ENCODE measurements at regions not wholly inside any gene's neighbourhood (a gene's known extent, or its start where the extent isn't known, plus 50 kb on each side); places are given as distances from the start of the nearest gene placed in this dataset.

DNA sequence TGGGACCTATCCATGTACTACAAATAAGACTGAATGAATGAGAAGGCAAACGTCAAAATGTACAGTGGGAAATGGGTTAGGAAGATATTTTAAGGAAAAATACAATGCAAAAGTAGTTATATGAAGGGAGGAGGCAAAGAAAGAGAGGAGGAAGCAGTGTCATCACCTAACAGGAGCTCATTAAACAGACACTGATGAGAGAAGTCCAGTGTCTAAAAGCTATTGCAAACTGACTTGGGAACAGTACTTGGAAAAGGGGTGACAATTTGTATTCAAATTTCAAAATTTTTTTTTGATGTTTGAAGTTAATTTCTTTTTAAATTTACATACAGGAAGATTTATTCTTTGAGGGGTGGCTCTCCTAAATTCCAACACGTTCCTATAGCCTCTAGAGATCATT lies 143.5 kb upstream of the NOX3 start:
- no peak for DNase-seq (ENCODE audit: low read depth in 2 of 2)

DNA sequence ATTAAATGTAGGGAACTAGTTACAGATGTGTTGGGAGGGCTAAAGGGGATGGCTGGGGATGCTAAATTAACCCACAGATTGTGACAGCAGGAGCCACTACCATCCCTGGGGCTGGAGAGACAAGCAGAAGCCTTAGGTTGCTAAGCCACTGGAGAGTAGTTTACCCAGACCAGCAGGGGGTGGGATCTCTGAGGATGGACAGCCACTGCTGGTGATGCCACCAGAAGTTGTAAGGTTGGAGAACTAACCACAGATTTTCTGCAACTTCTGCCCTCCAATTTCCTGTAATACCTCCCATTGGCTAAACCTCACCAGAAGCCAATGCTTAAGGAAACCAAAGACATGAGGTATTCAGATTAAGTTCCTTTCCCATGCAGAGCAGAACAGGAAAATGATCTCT lies 139.6 kb upstream of the NOX3 start:
- no peak for DNase-seq (ENCODE audit: low read depth in 2 of 2)

DNA sequence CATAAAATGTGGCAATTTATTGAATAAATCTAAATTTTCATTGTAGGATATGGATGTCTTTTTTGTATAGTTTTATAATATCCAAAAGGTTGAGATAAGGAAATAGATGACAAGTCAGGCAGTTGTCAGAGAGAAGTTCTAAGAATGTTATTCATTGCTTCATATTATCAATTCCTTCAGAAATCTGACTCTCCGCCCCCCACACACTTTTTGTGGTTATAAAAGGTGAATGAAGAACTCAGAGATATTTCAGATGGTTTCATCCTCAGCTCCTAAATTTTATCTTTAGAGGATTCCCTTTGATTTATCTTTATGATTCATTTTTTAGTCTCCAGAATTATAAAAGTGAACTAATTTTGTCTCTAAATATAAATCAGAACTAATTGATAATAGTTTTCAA lies 136.1 kb upstream of the NOX3 start:
- no peak for DNase-seq (ENCODE audit: low read depth in 2 of 2)

DNA sequence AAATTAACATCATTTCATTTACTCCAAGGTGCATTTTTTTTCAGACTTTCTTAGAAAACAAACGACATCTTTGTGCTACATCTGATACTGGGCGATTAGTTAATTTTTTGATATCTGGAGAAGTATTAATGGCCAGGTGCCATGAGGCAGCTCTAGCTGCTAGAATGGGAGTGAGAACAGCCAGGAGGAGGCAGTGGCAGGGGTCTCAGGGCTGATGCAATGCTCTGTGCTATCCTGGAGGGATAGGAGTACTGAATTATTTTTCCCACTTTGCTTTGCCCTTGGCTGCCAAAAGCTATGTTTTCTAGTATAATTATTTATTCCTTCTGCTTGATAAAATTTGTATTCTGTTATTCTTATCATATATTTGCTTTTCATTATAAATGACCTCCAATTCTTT lies 133.6 kb upstream of the NOX3 start:
- no peak for DNase-seq (ENCODE audit: low read depth in 2 of 2)

DNA sequence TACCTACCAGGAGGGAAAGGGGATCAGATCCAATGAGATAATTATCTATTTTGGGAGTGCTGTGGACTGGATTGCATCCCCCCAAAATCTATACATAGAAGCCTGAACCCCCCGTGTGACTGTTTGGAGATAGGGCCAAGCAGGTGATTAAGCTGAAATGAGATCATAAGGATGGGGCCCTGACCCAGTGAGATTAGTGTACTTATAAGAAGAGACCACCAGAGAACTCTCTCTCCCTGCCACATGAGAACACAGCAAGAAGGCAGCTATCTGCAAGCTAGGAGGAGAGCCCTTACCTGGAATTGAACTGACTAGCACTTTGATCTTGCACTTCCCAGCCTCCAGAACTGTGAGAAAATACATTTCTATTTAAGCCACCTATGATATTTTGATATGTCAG lies 132.2 kb upstream of the NOX3 start:
- DNase-seq (ENCODE audit: low read depth in 2 of 2) = no peak

DNA sequence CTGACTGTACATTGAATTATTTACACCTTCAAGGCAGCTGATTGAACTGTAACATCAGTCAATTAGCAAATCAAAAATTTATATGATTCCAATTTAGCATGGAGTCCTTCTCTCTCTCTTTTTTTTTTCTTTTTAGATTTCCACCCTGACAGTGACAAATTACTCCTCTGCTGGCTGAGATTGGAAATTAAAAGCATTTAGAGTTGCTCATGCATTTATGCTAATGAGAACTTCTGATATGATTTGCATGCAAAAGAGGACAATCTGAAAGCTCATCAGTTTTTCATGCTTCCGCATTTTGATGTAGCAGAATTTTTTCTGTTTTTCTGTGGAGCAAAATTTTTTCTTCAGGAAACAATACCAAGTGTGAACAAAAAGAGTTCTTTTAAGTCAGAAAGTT lies 130.5 kb upstream of the NOX3 start:
- DNase-seq (ENCODE audit: low read depth in 2 of 2) = no peak

DNA sequence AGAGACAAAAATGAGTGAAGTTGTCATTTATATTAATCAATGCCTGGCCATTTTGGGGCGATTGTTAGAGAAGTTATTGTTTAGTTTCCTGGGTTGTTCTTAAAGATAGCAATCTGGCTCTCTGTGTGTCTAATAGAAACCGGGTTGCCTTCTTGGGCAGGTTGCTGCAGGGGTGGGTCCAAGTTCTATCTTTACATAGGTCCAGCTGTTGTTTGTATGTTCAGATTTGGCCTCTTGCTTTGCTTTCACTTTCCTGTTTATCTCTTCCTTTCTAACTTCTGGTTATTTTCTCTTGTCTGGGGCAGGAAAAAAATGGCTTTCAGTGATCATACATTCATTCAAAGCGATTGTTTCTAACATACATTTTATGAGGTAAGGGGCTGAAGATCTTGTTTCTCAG lies 128.4 kb upstream of the NOX3 start:
- DNase-seq (ENCODE audit: low read depth in 2 of 2) = no peak

DNA sequence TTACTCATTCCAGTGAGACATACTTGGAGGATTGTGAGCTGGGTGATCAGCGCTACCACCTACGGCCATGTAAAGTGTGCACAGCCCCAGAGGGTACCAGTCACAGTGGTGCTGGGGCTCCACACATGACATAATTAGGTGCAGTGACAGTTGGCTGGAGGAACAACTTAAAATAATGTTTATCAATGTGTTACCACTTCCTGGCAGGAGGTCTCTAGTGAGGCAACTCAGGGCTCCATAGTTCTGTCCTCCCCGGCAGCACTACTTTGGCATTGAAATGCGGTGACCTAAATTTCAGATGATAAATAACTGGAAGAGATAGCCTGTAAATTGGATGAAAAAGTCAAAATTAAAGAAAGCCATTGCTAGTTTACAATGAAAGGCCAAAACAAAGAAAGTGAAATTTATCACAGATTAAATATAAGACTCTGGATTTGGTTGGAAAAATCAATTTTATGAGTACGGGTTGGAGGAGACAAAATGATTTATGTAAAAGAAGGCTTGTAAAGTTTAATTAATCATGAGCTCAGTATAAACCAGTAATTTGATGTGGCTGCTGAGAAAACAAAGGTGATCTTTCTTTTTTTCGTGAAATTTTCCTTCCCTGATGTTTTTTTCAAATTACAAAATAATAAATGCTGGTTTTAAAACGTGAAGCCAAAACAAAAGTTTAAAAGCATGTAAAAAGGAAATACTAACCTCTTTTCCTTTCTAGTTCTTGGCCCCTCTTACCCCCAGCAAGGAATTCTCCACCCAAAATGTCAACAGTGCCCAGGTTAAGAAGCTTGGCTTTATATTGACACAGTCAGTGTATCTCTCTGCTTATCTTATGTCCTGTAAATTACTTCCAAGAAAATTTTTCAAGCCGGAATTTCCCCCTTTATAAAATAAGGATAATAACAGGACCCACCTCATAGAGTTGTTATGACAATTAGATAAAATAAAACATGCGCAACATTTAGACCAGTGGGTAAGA lies 126.7 kb upstream of the NOX3 start:
- DNase-seq (ENCODE audit: low read depth in 2 of 2) = no peak

DNA sequence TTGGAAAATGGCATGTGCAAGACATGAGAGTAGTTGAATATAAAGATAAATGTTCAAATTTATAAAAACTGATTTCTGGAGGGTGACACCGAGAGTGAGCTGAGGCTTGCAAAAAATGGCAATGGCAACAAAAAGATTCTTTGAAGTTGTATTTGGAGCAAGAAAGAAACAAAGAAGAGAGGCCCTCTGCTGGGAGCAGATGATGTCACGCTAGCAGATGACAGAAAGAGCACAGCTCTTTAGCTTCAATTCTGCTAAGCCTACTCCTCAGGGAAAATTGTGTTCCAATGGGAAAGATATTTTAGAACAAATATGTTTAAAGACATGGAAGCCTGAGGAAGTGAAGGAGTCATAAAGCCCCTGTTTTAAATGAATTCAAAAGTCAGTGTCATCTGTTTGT lies 125.3 kb upstream of the NOX3 start:
- DNase-seq (ENCODE audit: low read depth in 2 of 2) = no peak

DNA sequence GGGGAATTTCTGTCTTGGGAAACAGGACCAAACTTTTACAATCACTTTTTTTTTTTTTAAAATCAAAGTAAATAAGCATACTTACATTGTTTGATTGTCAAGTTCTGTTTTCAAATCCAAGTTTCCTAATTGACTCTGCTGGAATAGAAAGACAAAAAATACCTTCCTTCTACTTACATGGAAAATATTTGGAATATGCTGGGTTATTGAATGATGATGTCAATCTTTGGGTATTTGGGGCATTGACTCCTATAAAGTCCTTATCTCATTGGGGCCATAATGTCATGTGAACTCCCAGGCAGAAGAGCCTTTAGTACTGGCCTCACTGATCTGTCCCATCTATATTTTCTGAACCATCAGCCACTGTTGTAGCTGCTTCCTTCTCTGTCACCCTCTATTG lies 122.6 kb upstream of the NOX3 start:
- DNase-seq (ENCODE audit: low read depth in 2 of 2) = no peak

DNA sequence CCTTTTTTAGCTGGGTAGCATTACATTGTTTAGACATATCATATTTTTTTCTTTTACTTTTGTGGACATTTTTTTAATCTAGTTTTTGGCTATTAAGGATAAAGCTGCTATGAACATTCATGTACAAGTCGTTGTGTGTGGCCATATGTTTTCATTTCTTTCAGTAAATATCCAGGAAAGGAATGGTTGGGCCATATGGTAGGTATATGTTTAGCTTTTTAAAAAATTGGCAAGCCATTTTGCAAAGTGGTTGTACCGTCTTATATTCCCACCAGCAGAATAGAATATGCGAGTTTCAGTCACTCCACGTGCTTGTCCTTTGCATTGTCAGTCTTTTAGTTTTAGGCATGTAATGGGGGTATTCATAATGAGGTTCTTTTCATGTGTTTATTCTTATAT lies 106.3 kb upstream of the NOX3 start:
- DNase-seq (ENCODE audit: low read depth in 2 of 2) = no peak

DNA sequence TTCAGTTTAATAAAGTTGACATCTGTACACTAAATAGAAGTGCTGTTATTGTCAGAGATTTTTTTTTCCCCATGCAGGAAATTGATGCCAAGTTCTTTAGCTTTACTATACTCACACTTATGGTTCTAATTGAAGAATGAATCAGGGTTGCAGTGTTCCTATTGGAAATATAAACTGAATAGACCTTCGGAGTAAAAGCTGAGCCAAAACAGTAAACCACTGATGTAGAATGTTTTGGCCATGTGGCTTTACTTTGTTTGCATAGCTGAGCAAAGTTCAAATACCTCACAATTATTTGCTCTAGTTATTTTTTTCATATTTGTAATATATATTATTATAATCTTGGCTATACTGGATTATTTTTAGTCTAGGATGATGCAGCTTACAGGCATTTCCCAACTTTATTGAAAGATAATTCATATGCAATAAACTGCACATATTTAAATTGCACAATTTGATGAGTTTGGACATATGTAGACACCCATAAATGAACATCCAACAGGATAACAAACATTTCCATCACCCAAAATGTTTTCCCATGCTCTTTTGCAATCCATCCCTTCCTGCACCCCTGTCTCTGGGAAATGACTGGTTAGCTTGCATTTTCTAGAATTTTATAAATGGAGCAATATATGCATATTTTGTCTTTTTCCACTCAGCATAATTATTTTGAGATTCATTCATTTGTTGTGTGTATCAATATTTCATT lies 105.8 kb upstream of the NOX3 start:
- no peak for DNase-seq (ENCODE audit: low read depth in 2 of 2)

DNA sequence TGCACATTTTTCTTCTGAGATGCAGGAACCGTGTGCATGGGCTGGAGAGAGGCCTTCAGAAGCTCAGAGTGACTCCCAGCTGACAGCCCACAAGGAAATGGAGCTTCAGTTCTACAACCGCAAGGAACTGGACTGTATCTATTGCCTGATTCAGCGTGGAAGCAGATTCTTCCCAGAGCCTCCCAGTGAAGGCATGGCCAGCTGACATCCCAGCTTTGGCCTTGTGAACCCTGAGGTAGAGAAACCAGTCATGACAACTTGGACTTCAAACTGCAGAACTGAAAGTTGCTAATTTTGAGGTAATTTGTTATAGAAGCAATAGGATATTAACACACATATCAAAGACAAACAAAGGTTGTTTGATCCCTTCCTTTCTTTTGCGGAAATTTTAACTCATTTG lies 94.3 kb upstream of the NOX3 start:
- no peak for DNase-seq (ENCODE audit: low read depth in 2 of 2)

DNA sequence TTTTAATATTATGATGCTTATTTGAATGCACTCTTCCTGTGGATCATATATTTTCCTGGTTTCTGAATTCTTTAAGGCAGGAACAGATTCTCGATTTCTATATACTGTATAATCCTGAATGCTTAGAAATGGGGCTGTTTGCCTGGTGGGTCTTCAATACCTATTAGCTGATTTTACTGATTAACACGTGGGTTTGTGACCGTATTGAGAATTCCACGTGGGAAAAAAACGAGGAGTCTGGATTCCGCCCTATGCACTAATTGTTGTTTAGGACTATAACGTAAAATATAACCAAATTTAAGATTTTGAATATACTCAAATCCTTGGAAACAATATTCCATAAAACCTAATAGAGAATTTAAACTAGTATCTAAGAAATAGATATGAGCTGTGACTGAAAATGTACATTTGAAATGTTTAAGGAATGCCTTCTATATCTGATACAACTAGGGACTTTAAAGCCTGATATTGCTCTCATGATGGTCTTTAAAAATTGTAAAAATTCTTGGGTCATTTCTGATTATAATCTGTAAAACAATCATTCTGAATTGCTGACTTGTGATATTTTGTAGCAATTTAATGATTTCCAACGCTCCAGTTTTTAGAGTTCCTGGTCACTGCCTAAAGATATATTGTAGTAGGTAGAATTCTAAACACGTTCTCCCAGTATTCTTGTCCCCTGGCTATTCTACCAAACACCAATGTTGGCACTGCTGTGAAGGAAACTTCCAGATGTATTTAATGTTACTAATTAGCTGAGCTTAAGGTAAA lies 93.6 kb upstream of the NOX3 start:
- DNase-seq (ENCODE audit: low read depth in 2 of 2) = no peak

DNA sequence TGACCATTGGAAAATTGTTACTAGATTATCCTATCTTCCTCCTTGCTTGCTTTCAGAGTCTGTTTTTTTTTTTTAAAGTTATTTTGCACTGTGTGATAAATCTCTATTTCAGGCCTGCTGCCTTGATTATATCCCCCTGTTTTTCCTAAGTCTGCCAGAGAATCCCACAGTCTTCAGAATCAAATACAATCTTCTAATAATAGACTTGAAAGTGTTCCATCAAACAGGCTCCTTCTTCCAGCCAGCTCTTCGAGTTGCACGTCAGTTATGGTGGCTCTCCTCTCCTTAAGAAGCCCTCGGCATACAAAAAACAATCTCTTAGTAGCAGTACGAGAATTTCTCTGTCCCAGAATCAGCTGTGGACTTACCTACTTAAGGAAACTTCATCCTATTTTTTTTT lies 92.9 kb upstream of the NOX3 start:
- no peak for DNase-seq (ENCODE audit: low read depth in 2 of 2)

DNA sequence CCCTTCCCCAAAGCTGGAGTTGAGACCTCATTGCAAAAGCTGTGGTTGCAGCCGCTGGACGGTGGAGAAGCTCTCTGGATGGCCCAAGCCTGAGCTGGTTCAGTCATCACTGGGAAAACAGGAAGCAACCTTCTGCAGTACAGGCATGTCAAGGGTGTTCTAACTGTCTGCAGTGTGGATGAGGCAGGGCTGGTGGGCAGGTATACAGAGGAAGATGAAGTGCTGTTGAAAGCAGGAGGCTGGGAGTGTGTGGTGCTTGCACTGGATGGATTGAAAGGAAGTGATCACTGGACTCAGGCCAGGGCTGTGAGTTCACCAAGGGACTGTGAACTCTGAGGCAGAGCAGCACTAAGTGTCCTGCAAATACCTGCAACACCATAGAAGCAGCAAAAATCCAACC lies 89.0 kb upstream of the NOX3 start:
- DNase-seq (ENCODE audit: low read depth in 2 of 2) = no peak

DNA sequence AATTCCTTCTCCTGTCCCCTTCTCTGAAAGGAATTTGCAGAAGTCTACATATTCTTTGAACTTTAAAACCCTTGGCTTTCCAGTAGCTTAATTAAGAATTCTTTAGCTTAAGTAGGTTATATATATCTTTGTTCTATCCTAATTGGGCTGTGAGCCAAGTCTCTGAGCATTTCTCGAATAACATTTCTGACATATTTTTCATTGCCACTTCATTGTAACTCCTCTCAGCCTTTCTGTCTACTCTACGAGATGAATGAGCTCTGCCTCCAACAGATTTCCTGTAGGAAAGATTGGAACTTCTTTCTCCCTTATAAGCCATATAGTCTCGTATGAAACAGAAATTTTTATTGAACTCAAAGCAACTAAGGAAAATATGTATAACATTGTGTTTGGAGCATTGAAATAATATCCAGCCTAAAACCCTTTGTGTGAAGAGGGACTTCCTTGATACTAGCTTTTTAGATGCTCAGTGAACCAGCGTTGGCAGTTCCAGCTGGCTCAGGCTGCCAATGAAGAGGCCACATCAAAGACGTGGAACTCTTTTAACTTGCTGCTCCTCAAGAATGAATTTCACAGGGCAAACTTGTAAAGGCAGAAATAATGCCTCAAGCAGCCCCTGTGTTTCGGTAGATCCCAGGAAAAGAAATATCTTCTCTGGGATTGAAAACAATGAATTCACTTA lies 87.7 kb upstream of the NOX3 start:
- no peak for DNase-seq (ENCODE audit: low read depth in 2 of 2)

DNA sequence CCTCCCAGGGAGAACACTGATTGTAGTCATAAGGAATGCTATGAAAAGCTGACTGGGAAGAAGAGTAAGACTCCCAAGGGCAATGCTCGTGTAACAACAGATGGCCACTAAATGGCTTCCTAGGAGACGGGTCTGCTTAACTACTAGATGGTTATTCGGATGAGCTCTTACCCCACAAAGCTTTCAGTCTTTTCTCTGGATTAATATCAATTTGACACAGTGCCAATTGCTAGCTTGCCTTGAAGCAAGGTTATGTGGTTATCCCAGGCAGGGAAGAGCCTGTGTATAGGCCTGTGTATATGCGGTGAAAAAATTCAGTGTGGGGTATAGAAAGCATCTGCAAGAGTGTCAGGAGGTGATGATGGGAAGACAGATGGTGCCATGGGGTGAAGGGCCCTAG lies 86.4 kb upstream of the NOX3 start:
- no peak for DNase-seq (ENCODE audit: low read depth in 2 of 2)

DNA sequence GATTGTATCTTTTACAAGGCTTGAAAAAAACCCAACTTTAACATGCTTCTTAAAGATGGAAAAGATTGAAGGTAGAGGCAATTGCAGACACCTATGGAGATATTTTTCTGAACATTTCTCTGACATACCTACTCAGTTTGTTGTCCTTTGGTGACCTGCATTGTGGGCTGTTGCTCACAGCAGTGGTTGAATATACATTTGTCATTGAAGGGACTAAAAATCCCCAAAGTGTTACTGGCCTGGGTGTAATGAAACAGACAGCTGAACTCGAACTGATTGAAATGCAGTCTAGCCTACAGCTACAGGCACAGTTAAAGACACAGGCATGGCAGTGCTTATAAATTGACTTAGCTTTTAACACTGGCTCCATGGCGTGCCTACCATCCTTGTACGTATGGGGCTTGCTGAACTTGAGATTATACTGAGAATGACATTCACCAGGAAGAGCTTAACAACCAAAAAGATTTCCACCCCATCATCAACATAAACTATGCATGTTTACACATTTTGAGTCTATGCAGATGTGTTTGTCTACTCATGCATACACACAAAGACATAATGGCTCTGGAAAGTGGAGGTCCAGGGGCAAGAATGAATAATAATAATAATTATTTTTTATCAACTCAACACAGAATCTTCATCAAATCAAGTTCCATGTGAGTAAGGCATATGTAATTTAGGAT lies 83.2 kb upstream of the NOX3 start:
- DNase-seq (ENCODE audit: low read depth in 2 of 2) = no peak

DNA sequence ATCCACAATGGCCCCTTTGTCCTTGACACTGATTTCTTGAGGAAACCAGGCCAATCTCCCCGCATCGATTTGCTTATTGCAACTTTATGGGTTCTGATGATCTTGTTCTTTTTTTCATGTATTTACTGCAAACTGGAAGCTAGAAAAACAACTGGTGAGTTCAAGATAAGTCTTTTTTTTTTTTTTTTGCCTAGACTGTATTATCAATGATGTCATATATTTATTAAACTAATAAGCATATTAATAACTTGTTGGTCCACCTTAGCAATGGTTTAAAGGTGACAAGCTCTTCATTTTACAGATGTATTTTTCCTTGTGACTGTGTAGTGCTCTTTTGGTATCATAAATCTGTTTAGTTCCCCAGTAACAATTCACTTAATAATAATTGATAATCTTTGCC lies 79.0 kb upstream of the NOX3 start:
- DNase-seq (ENCODE audit: low read depth in 2 of 2) = no peak

DNA sequence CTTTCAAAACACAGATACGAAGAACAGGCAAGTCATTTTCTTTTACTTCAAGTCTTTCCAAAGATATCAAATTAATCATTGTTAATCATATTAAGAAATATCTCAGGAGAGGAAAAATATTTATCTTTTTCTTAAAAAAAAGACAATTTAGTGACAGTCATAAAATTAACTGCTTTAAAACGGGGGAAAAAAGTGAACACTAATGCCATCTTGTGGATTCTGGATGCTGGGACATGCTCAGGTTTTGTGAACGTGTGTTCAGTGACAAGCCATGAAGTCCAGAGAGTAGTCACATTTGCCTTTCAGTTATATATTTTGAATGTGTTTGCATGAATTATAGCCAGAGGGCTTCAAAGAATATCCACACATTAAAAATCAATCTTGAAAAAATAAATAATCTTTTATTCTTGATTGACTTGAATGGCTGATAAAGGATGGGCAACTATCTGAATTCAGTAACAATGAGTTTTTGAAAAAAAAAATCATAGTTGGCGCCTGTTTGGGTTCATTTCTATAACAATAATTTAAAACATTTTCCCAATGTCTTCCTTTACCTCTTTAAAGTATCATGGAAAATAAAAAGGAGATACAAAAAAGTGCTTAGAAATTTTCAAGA lies 74.7 kb upstream of the NOX3 start:
- DNase-seq (ENCODE audit: low read depth in 2 of 2) = no peak
